ENCODE measurements at regions not wholly inside any gene's neighbourhood (a gene's known extent, or its start where the extent isn't known, plus 50 kb on each side); places are given as distances from the start of the nearest gene placed in this dataset.
"Not testable (repeated sequence)": the region's sequence is repeated elsewhere in the genome, so short reads cannot be mapped to it uniquely, and the experiment has no call there.

DNA sequence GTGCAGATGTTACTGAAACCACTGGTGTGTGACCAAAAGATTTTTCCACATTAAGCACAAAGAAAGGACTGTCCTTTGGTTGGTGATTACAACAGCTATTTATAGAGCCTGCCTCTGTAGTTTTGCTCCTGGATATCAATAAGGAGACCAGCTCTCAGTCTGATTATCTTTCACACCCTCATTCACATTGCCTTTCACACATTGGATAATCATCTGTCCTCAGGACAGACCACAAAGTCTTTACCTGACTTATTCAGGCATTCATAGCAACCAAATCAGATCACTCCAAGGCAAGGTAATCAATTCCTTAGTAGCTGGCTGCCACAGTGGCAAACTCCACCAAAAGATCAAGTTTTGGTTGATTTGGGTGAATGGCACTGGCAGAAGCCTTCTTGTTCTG lies 59.6 kb upstream of the CPSF6 start:
- DNase-seq (ENCODE audit: low read depth in 2 of 2, low spot score in 1 of 2) = no peak

DNA sequence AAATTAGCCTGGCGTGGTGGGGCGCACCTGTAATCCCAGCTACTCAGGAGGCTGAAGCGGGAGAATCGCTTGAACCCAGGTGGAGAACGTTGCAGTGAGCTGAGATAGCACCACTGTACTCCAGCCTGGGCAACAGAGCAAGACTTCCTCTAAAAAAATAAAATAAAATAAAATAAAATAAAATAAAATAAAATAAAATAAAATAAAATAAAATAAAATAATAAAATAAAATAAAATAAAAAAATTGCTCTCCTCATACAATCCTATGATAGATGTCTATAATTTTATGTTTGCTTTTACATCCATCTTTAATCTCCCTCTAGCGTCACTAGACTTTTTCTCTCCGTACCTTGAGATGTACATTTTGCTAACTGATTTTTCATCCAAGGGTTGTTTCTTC lies 51.8 kb upstream of the CPSF6 start:
- DNase-seq (ENCODE audit: low read depth in 2 of 2, low spot score in 1 of 2) = not testable (repeated sequence)

DNA sequence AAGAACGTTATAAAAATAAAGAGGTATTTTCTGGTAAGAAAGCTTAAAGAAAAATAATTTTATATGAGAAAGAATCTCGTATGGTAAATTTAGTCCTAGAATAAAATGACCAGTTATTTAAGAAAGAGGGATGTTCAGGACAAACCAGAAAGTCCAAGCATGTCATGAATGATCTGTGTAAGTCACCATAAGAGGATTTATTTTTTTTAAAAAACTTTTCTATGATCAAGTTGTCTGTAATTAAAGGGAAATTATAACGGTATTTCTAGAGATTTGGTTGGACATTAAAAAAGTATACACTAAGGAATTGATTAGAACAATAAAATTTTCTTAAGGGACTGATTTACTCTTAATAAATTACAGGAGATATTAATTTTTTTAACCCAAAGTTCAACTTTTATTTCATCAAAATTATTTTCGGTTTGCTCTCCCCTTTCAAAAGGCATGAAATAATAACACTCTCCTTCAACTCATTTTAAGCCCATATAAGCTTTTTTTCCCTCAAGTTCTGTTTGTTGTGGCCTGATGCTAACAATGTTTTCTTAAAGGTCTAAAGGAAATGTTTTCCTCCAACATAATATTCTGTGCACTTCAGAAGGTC lies 49.9 kb upstream of the CPSF6 start:
- no peak for DNase-seq (ENCODE audit: low read depth in 2 of 2, low spot score in 1 of 2)
